Endothelial cell of umbilical vein (primary cell): ENCODE measurements at regions not wholly inside any gene's neighbourhood (a gene's known extent, or its start where the extent isn't known, plus 50 kb on each side); places are given as distances from the start of the nearest gene placed in this dataset.

Experiments used
- BruUV-seq: library from RNA; stranded (reverse); fragments of 400-500 nt; replicated peaks from 2 replicates; lab custom pipeline; 2021; lab: Mats Ljungman, UMichigan
- CTCF ChIA-PET: fragments of 300-600, 350-600 bp; sonication (Branson Sonifier 250); formaldehyde crosslinking; loops from one replicate; lab custom pipeline; 2021; ENCODE audit warnings: antibody characterized with exemption, inconsistent platforms; lab: Charles Lee
- POLR2A ChIA-PET: fragments of 300-600, 350-600 bp; sonication (Branson Sonifier 250); formaldehyde crosslinking; loops from one replicate; lab custom pipeline; 2021; ENCODE audit warnings: antibody characterized with exemption, inconsistent platforms; lab: Charles Lee
- DNase-seq: peaks from one replicate; pipeline ENCODE4 v3.0.0-alpha.2; 2011; ENCODE audit warnings: low read depth, low spot score
- FAIRE-seq: peaks from 2 replicates; lab custom pipeline; 2011; peaks lifted over from hg19 to GRCh38; lab: Jason Lieb, UNC
- H2AFZ ChIP-seq: 2 replicates; pipeline ENCODE4 v1.6.0; 2012; ENCODE audit warnings: low read depth, low read length, control low read depth, inconsistent platforms
- H3K27ac ChIP-seq: 2 replicates; pipeline ENCODE4 v1.5.1; 2011; ENCODE audit warnings: low read depth, mild to moderate bottlenecking, control low read depth, low read length, moderate library complexity; ENCODE audit not compliant: insufficient read depth
- H3K27me3 ChIP-seq, 2 experiments: 2 replicates each; pipeline versions ENCODE4 v1.6.0 to v1.6.1; 2011; ENCODE audit warnings: low read length in 2 of 2, mixed read lengths in 1 of 2; ENCODE audit not compliant: control insufficient read depth in 2 of 2, insufficient read depth in 2 of 2
- H3K36me3 ChIP-seq, 2 experiments: 2 replicates in 1 of 2; 3 replicates in 1 of 2; pipeline ENCODE4 v1.5.1; 2011; ENCODE audit warnings: low read length in 2 of 2, mild to moderate bottlenecking in 1 of 2, moderate library complexity in 1 of 2; ENCODE audit not compliant: control insufficient read depth in 2 of 2, insufficient read depth in 2 of 2; ENCODE audit errors: extremely low read depth in 1 of 2
- H3K4me1 ChIP-seq: 3 replicates; pipeline ENCODE4 v1.5.1; 2011; ENCODE audit warnings: mild to moderate bottlenecking, low read length; ENCODE audit not compliant: control insufficient read depth, insufficient read depth; ENCODE audit errors: extremely low read depth
- H3K4me2 ChIP-seq: 2 replicates; pipeline ENCODE4 v1.6.1; 2011; ENCODE audit warnings: low read length, control low read depth, mixed read lengths; ENCODE audit not compliant: insufficient read depth
- H3K4me3 ChIP-seq, 3 experiments: fragments of 200-600 bp in 1 of 3; sonication (generic), shearing (Covaris generic) in 1 of 3; replicated peaks in 1 of 3; 2 replicates each; pipeline ENCODE4 v1.5.1; 2011 to 2016; ENCODE audit warnings: control low read depth in 3 of 3, low read length in 3 of 3, mild to moderate bottlenecking in 2 of 3, inconsistent platforms in 1 of 3, low read depth in 1 of 3, moderate library complexity in 1 of 3; ENCODE audit not compliant: insufficient read depth in 1 of 3
- H3K79me2 ChIP-seq: 2 replicates; pipeline ENCODE4 v1.6.0; 2012; ENCODE audit warnings: low read length, inconsistent platforms; ENCODE audit not compliant: control insufficient read depth, insufficient read depth
- H3K9ac ChIP-seq: replicated peaks from 2 replicates; pipeline ENCODE3; 2011; ENCODE audit warnings: low read length, control low read depth; ENCODE audit not compliant: insufficient read depth; ENCODE audit errors: extremely low read depth
- H3K9me1 ChIP-seq: replicated peaks from 3 replicates; pipeline ENCODE4 v1.6.0; 2011; ENCODE audit warnings: mild to moderate bottlenecking, low read length; ENCODE audit not compliant: control insufficient read depth, insufficient read depth; ENCODE audit errors: extremely low read depth
- H3K9me3 ChIP-seq: replicated peaks from 2 replicates; pipeline ENCODE4 v1.5.1; 2012; ENCODE audit warnings: low read length, inconsistent platforms; ENCODE audit not compliant: control insufficient read depth, insufficient read depth
- H4K20me1 ChIP-seq: replicated peaks from 2 replicates; pipeline ENCODE3; 2011; ENCODE audit warnings: mild to moderate bottlenecking, low read length; ENCODE audit not compliant: control insufficient read depth, insufficient read depth; ENCODE audit errors: extremely low read depth
- CTCF ChIP-seq, 2 donors: IDR thresholded peaks; 1 replicate in 1 of 2; 2 replicates in 1 of 2; pipeline ENCODE4 v1.5.1; 2011; ENCODE audit warnings: low read length in 2 of 2, mild to moderate bottlenecking in 2 of 2, moderate library complexity in 2 of 2, control low read depth in 1 of 2, inconsistent platforms in 1 of 2, low read depth in 1 of 2; ENCODE audit not compliant: insufficient read depth in 1 of 2; ENCODE audit errors: extremely low read depth in 1 of 2
- EZH2 ChIP-seq: IDR thresholded peaks from 2 replicates; pipeline ENCODE4 v1.6.1; 2012; ENCODE audit warnings: borderline replicate concordance, low read depth, mild to moderate bottlenecking, moderate library complexity, low read length, inconsistent platforms; ENCODE audit not compliant: severe bottlenecking
- FOS ChIP-seq: IDR thresholded peaks from 2 replicates; pipeline ENCODE4 v1.6.1; 2011; ENCODE audit warnings: mild to moderate bottlenecking, low read length, moderate library complexity, borderline replicate concordance; ENCODE audit not compliant: insufficient read depth
- GATA2 ChIP-seq: IDR thresholded peaks from 2 replicates; pipeline ENCODE4 v1.7.0; 2011; ENCODE audit warnings: low read depth, mild to moderate bottlenecking, moderate library complexity, mixed read lengths, low read length; ENCODE audit not compliant: insufficient read length, insufficient read depth
- JUN ChIP-seq: IDR thresholded peaks from 2 replicates; pipeline ENCODE4 v1.6.1; 2011; ENCODE audit warnings: borderline replicate concordance, low read depth; ENCODE audit not compliant: insufficient read length, insufficient read depth
- MAX ChIP-seq: IDR thresholded peaks from 2 replicates; pipeline ENCODE4 v1.6.1; 2011; ENCODE audit not compliant: insufficient read depth, insufficient read length
- MYC ChIP-seq: IDR thresholded peaks from one replicate; pipeline ENCODE4 v1.6.1; 2011; ENCODE audit warnings: mild to moderate bottlenecking, low read depth, low read length
- POLR2A ChIP-seq: IDR thresholded peaks from 2 replicates; pipeline ENCODE4 v1.6.1; 2012; ENCODE audit warnings: low read depth, mild to moderate bottlenecking, control low read depth, low read length
- POLR2AphosphoS5 ChIP-seq: IDR thresholded peaks from 2 replicates; pipeline ENCODE4 v1.6.1; 2012; ENCODE audit warnings: low read depth, mild to moderate bottlenecking, control low read depth, low read length, moderate library complexity; ENCODE audit not compliant: insufficient read depth
- dilution Hi-C: fragments of 300-500 bp; cut with MboI; formaldehyde crosslinking; loops from one replicate; pipeline ENCODE4 v1.15.0; 2019; ENCODE audit warnings: low sequenced_read_pairs; ENCODE audit not compliant: extremely low pct_ligation_motif_present
- intact Hi-C: fragments of 100-400 bp; cut with micrococcal nuclease; formaldehyde crosslinking; loops from one replicate; pipeline ENCODE4 v1.10.0; 2022

- POLR2A ChIA-PET, result interaction anchor here (0.6 kb wide), 1 partner anchor 159 kb away, joined by 4 read pairs; no protein-coding TSS in a partner anchor
- Histone ChIP-seq H3K9me1 (no peaks in the 10 kb centered on the region), H3K36me3 (no peaks in the 10 kb centered on the region), H3K4me2 (no peak overlapping the region), H3K9ac (no peak overlapping the region), H3K79me2 (no peaks in the 10 kb centered on the region), H3K27me3 (no peaks in the 10 kb centered on the region), H3K4me3 (no peak overlapping the region), H3K9me3 (no peaks in the 10 kb centered on the region), H4K20me1 (no peaks in the 10 kb centered on the region), H2AFZ (no peak overlapping the region), H3K27ac (no peak overlapping the region), H3K4me1 (no peaks in the 10 kb centered on the region)
- CTCF ChIA-PET, result no interaction called here
- intact Hi-C loops (no loop called here), dilution Hi-C loops (no loop called here)
- TF ChIP-seq EZH2, result no peak
- no peak for TF ChIP-seq FOS
- TF ChIP-seq CTCF (IDR thresholded peaks at IDR 0.05; ENCODE audit: extremely low read depth in 1 of 2, insufficient read depth in 1 of 2, low read depth in 1 of 2, low read length in 2 of 2), result no peak
- no peak for TF ChIP-seq GATA2
- TF ChIP-seq MYC, result no peak
- no peak for TF ChIP-seq POLR2A
- no peak for TF ChIP-seq JUN
- no peak for TF ChIP-seq POLR2AphosphoS5
- TF ChIP-seq MAX, result no peak
- DNase-seq (no peak), FAIRE-seq (no peak)
- no TSS peak for BruUV-seq
Observed at GRCh38 chr3:40939741-40940130, 259.6 kb upstream of the CTNNB1 start.
